Left lung (tissue), 4 donors: ENCODE measurements at regions not wholly inside any gene's neighbourhood (a gene's known extent, or its start where the extent isn't known, plus 50 kb on each side); places are given as distances from the start of the nearest gene placed in this dataset.
"Not testable (repeated sequence)": the region's sequence is repeated elsewhere in the genome, so short reads cannot be mapped to it uniquely, and the experiment has no call there.

ENCODE experiments used
- ATAC-seq: fragments of 200-7000 bp; cut with Tn5 transposase; one replicate; pipeline ENCODE4 v1.9.1; 2020; ENCODE audit warnings: moderate library complexity
- DNase-seq, 4 donors: peaks; one replicate each; pipeline ENCODE4 v3.0.0-alpha.2; 2013 to 2020
- H3K27ac ChIP-seq, 2 donors: fragments of 200-600 bp; sonication (generic) in 1 of 2; one replicate each; pipeline versions ENCODE4 v1.5.0 to v1.8.0; 2020 to 2021
- H3K27me3 ChIP-seq, 2 donors: fragments of 200-600 bp; sonication (generic) in 1 of 2; one replicate each; pipeline versions ENCODE4 v1.5.0 to v1.8.0; 2020 to 2021
- H3K36me3 ChIP-seq, 2 donors: fragments of 200-600 bp; sonication (generic) in 1 of 2; one replicate each; pipeline versions ENCODE4 v1.5.0 to v1.8.0; 2020 to 2021
- H3K4me1 ChIP-seq, 2 donors: fragments of 200-600 bp; one replicate each; pipeline ENCODE4 v1.8.0; 2021
- H3K4me3 ChIP-seq, 2 donors: fragments of 200-600 bp; sonication (generic) in 1 of 2; one replicate each; pipeline versions ENCODE4 v1.5.0 to v1.8.0; 2020 to 2021; ENCODE audit warnings: mild to moderate bottlenecking in 1 of 2
- H3K9me3 ChIP-seq, 2 donors: fragments of 200-600 bp; sonication (generic) in 1 of 2; one replicate each; pipeline versions ENCODE4 v1.5.0 to v1.8.0; 2020 to 2021
- CTCF ChIP-seq, 2 donors: fragments of 200-600 bp; sonication (generic) in 1 of 2; IDR thresholded peaks; one replicate each; pipeline versions ENCODE4 v1.5.0 to v1.8.0; 2021; ENCODE audit warnings: antibody characterized with exemption in 2 of 2
- intact Hi-C, 2 donors: fragments of 100-400 bp; cut with DNase I; formaldehyde crosslinking; loops; one replicate each; pipeline versions ENCODE4 v1.11.2 to v1.14.2; 2022
- donor health status: DM: no; HTN: yes; CAD: no.
- donor health status: DM: no; HTN: no; CAD: no.

- intact Hi-C loops = no loop called here
- Histone ChIP-seq H3K9me3 (no peaks in the 10 kb centered on the region), H3K27ac (no peak overlapping the region), H3K4me1 (peaks cover 0 to 12% of the 10 kb centered on the region in 2 donors), H3K27me3 (no peaks in the 10 kb centered on the region), H3K36me3 (no peaks in the 10 kb centered on the region), H3K4me3 (no peak overlapping the region)
- ATAC-seq = no peak
- no peak for DNase-seq
- no peak for TF ChIP-seq CTCF (IDR thresholded peaks at IDR 0.05)
Measured at GRCh38 chr3:27639271-27639670, 82.9 kb downstream of the EOMES start.

GRCh38 chr3:27638594-27638993 is 83.5 kb downstream of the EOMES start:
- no peak for DNase-seq
- no peak for TF ChIP-seq CTCF (IDR thresholded peaks at IDR 0.05)
- Histone ChIP-seq H3K9me3 (no peaks in the 10 kb centered on the region), H3K36me3 (no peaks in the 10 kb centered on the region), H3K4me3 (no peak overlapping the region), H3K27ac (no peak overlapping the region), H3K27me3 (no peaks in the 10 kb centered on the region), H3K4me1 (peaks cover 0 to 15% of the 10 kb centered on the region in 2 donors)
- intact Hi-C loops = no loop called here
- no peak for ATAC-seq

- Histone ChIP-seq H3K27me3 (no peaks in the 10 kb centered on the region), H3K4me1 (peaks cover 0 to 19% of the 10 kb centered on the region in 2 donors), H3K4me3 (no peak overlapping the region), H3K9me3 (no peaks in the 10 kb centered on the region), H3K27ac (no peak overlapping the region), H3K36me3 (no peaks in the 10 kb centered on the region)
- no peak for DNase-seq
- intact Hi-C loops = no loop called here
- TF ChIP-seq CTCF (IDR thresholded peaks at IDR 0.05) = no peak
- ATAC-seq = no peak
Measured at GRCh38 chr3:27637346-27637995, 84.7 kb downstream of the EOMES start.

- H3K27ac ChIP-seq, ATAC-seq, intact Hi-C loops, H3K36me3 ChIP-seq, H3K9me3 ChIP-seq, DNase-seq, H3K4me3 ChIP-seq, H3K27me3 ChIP-seq: not testable (repeated sequence)
- peaks cover 0 to 18% of the 10 kb centered on the region in 2 donors for H3K4me1 ChIP-seq
Measured at GRCh38 chr3:27635006-27635405, 87.1 kb downstream of the EOMES start.

- peaks cover 0 to 10% of the 10 kb centered on the region in 2 donors for H3K4me1 ChIP-seq
Measured at GRCh38 chr3:27633224-27633545, 88.9 kb downstream of the EOMES start.

More at GRCh38 chr3:27633224-27633545, 88.9 kb downstream of the EOMES start:
- Histone ChIP-seq H3K4me3 (peak overlapping the region; percentile 52 to 55), H3K9me3 (no peaks in the 10 kb centered on the region), H3K36me3 (no peaks in the 10 kb centered on the region), H3K27me3 (no peaks in the 10 kb centered on the region), H3K27ac (peak overlapping the region; percentile 83 to 88)
- no peak for TF ChIP-seq CTCF (IDR thresholded peaks at IDR 0.05)
- ATAC-seq (peak; percentile 77), DNase-seq (peak in 1 of 4 donors; percentile 51)
- intact Hi-C loops = no loop called here
